Panc1 (cell line): ENCODE measurements at regions not wholly inside any gene's neighbourhood (a gene's known extent, or its start where the extent isn't known, plus 50 kb on each side); places are given as distances from the start of the nearest gene placed in this dataset.

Experiments
- ATAC-seq: fragments of 200-7000 bp; cut with Tn5 transposase; 2 replicates; pipeline ENCODE4 v1.9.1; 2020; ENCODE audit warnings: mild to moderate bottlenecking, moderate library complexity
- BruUV-seq: library from RNA; stranded (reverse); fragments of 400-500 nt; replicated peaks from 2 replicates; lab custom pipeline; 2021; lab: Mats Ljungman, UMichigan
- CTCF ChIA-PET: fragments of 300-600 bp; sonication (Branson Sonifier 250); formaldehyde crosslinking; loops from one replicate; lab custom pipeline; 2022; ENCODE audit warnings: antibody characterized with exemption; lab: Charles Lee
- POLR2A ChIA-PET: fragments of 300-600 bp; sonication (Branson Sonifier 250); formaldehyde crosslinking; loops from one replicate; lab custom pipeline; 2022; ENCODE audit warnings: antibody characterized with exemption; lab: Charles Lee
- DNase-seq: peaks from one replicate; pipeline ENCODE4 v3.0.0-alpha.2; 2010; ENCODE audit warnings: low read depth, low spot score
- H3K27ac ChIP-seq: 2 replicates; pipeline ENCODE4 v1.5.1; 2011; ENCODE audit warnings: mild to moderate bottlenecking, low read length, inconsistent platforms
- H3K27me3 ChIP-seq: fragments of 200-500 bp; sonication (Bioruptor generic); 2 replicates; pipeline ENCODE4 v1.6.0; 2014; ENCODE audit warnings: low read length, inconsistent platforms; ENCODE audit not compliant: control insufficient read depth, insufficient read depth
- H3K36me3 ChIP-seq: fragments of 200-500 bp; sonication (Bioruptor generic); 2 replicates; pipeline ENCODE4 v1.5.1; 2014; ENCODE audit warnings: inconsistent platforms, mild to moderate bottlenecking, low read length, moderate library complexity; ENCODE audit not compliant: control insufficient read depth, insufficient read depth
- H3K4me1 ChIP-seq: 2 replicates; pipeline ENCODE4 v1.5.1; 2011; ENCODE audit warnings: inconsistent platforms, mild to moderate bottlenecking, low read length, moderate library complexity; ENCODE audit not compliant: control insufficient read depth, insufficient read depth
- H3K4me3 ChIP-seq, 2 experiments: 2 replicates each; pipeline ENCODE4 v1.5.1; 2011 to 2012; ENCODE audit warnings: low read depth in 2 of 2, low read length in 2 of 2, mild to moderate bottlenecking in 2 of 2, inconsistent platforms in 1 of 2, moderate library complexity in 1 of 2
- H3K9me3 ChIP-seq: fragments of 200-500 bp; sonication (Bioruptor generic); 2 replicates; pipeline ENCODE4 v1.5.1; 2014; ENCODE audit warnings: low read depth, mild to moderate bottlenecking, inconsistent platforms, low read length, moderate library complexity; ENCODE audit not compliant: control insufficient read depth, insufficient read depth
- CTCF ChIP-seq: fragments of 450-650 bp; IDR thresholded peaks from 2 replicates; pipeline ENCODE4 v1.5.1; 2017; ENCODE audit warnings: mild to moderate bottlenecking
- POLR2AphosphoS5 ChIP-seq: IDR thresholded peaks from 2 replicates; pipeline ENCODE4 v1.6.1; 2012; ENCODE audit warnings: mild to moderate bottlenecking, low read depth, low read length, moderate library complexity
- REST ChIP-seq, 2 experiments: IDR thresholded peaks; 2 replicates each; pipeline ENCODE4 v1.6.1; 2011 to 2012; ENCODE audit warnings: low read depth in 2 of 2, control low read depth in 1 of 2, low read length in 1 of 2, mild to moderate bottlenecking in 1 of 2, moderate library complexity in 1 of 2; ENCODE audit not compliant: insufficient read depth in 1 of 2
- SIN3A ChIP-seq: IDR thresholded peaks from 2 replicates; pipeline ENCODE4 v1.6.1; 2012; ENCODE audit warnings: low read depth, mild to moderate bottlenecking, low read length, moderate library complexity, borderline replicate concordance; ENCODE audit not compliant: insufficient read depth
- TCF7L2 ChIP-seq: IDR thresholded peaks from 2 replicates; pipeline ENCODE4 v1.6.1; 2011; ENCODE audit warnings: mild to moderate bottlenecking, low read depth, low read length, inconsistent platforms
- in situ Hi-C: cut with HindIII; loops from 2 replicates; pipeline ENCODE4 v1.10.0; 2016; ENCODE audit warnings: low sequenced_read_pairs, low pct_unique_long_range_greater_than_20kb
- intact Hi-C: fragments of 100-400 bp; cut with micrococcal nuclease; formaldehyde crosslinking; loops from one replicate; pipeline ENCODE4 v1.10.0; 2022; ENCODE audit not compliant: unreplicated experiment

- in situ Hi-C loops: no loop called here
- Histone ChIP-seq H3K4me3 (no peak overlapping the region), H3K4me1 (no peaks in the 10 kb centered on the region), H3K9me3 (no peaks in the 10 kb centered on the region), H3K27me3 (no peaks in the 10 kb centered on the region), H3K36me3 (no peaks in the 10 kb centered on the region), H3K27ac (no peak overlapping the region)
- ATAC-seq (no peak), DNase-seq (no peak)
- no peak for TF ChIP-seq TCF7L2
- intact Hi-C loops: no loop called here
- no TSS peak for BruUV-seq
- CTCF ChIA-PET: no interaction called here
- POLR2A ChIA-PET: no interaction called here
These were observed 261.4 kb upstream of the TBX3 start for GRCh38 chr12:114945351-114945750.

- TF ChIP-seq POLR2AphosphoS5: no peak
- TF ChIP-seq CTCF: no peak
- no TSS peak for BruUV-seq
- intact Hi-C loops: no loop called here
- Histone ChIP-seq H3K4me1 (no peaks in the 10 kb centered on the region), H3K27ac (no peak overlapping the region), H3K9me3 (no peaks in the 10 kb centered on the region), H3K4me3 (no peak overlapping the region), H3K36me3 (no peaks in the 10 kb centered on the region), H3K27me3 (no peaks in the 10 kb centered on the region)
- POLR2A ChIA-PET: interaction anchor here (0.5 kb wide), 1 partner anchor 115 kb away, joined by 9 read pairs; no protein-coding TSS in a partner anchor
- in situ Hi-C loops: no loop called here
- no peak for ATAC-seq
- CTCF ChIA-PET: no interaction called here
- DNase-seq: no peak
These were observed 260.8 kb upstream of the TBX3 start for GRCh38 chr12:114944736-114945135.

GRCh38 chr12:114943601-114944000, 259.6 kb upstream of the TBX3 start:
- ATAC-seq (no peak), DNase-seq (no peak)
- no peak overlapping the region for H3K4me3 ChIP-seq
- TF ChIP-seq TCF7L2: no peak
- TF ChIP-seq SIN3A: no peak
- TF ChIP-seq POLR2AphosphoS5: no peak
- TF ChIP-seq REST (IDR thresholded peaks at IDR 0.05; ENCODE audit: insufficient read depth in 1 of 2, low read depth in 2 of 2, low read length in 1 of 2): no peak
- TF ChIP-seq CTCF: no peak
- CTCF ChIA-PET: no interaction called here
- H3K4me1 ChIP-seq: no peaks in the 10 kb centered on the region
- in situ Hi-C loops (no loop called here), intact Hi-C loops (no loop called here)
- no peaks in the 10 kb centered on the region for H3K36me3 ChIP-seq
- H3K27me3 ChIP-seq: no peaks in the 10 kb centered on the region
- H3K27ac ChIP-seq: no peak overlapping the region
- no TSS peak for BruUV-seq
- H3K9me3 ChIP-seq: no peaks in the 10 kb centered on the region
- POLR2A ChIA-PET: no interaction called here
